Upper lobe of left lung (tissue), 4 donors: ENCODE measurements at regions not wholly inside any gene's neighbourhood (a gene's known extent, or its start where the extent isn't known, plus 50 kb on each side); places are given as distances from the start of the nearest gene placed in this dataset.

Experiments
- EP300 ChIP-seq, 4 donors: sonication (generic); formaldehyde crosslinking; IDR thresholded peaks; one replicate each; pipeline ENCODE4 v1.5.1; 2017; ENCODE audit warnings: antibody characterized with exemption in 4 of 4, control low read depth in 2 of 4
- POLR2A ChIP-seq, 4 donors: fragments of 450-650 bp; IDR thresholded peaks; one replicate each; pipeline ENCODE4 v1.5.1; 2016 to 2017; ENCODE audit warnings: antibody characterized with exemption in 4 of 4, mild to moderate bottlenecking in 2 of 4
- POLR2AphosphoS5 ChIP-seq, 2 donors: sonication (generic); formaldehyde crosslinking; IDR thresholded peaks; one replicate each; pipeline ENCODE4 v1.5.1; 2017; ENCODE audit warnings: antibody characterized with exemption in 2 of 2
- TF ChIP-seq, protein P1 (sequence below), 6 experiments: fragments of 450-650 bp in 4 of 6; fragments of 200-600 bp in 2 of 6; sonication (generic) in 2 of 6; IDR thresholded peaks; one replicate each; pipeline ENCODE4 v1.5.1; 2016 to 2019; ENCODE audit warnings: antibody characterized with exemption in 6 of 6

DNA sequence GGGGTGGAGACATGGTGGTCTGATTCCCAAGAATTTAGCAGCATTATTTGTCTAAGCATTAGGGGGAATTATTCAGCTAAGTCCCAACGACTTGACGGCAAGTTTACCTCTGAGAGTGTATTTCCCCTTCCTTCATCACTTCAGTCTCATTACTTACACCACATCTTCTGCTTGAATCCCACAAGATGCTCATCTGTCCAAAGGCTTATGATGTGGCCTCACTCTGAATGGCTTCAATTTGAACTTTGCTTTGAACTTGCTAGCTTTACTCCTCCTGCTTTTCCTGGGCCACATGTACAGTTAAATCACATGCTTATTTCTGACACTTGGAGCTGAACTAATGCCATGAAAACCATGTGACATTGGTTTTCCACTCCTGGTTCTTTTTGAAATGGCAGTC is 231.3 kb upstream of the SATB1 start:
- TF ChIP-seq, protein P1, sequence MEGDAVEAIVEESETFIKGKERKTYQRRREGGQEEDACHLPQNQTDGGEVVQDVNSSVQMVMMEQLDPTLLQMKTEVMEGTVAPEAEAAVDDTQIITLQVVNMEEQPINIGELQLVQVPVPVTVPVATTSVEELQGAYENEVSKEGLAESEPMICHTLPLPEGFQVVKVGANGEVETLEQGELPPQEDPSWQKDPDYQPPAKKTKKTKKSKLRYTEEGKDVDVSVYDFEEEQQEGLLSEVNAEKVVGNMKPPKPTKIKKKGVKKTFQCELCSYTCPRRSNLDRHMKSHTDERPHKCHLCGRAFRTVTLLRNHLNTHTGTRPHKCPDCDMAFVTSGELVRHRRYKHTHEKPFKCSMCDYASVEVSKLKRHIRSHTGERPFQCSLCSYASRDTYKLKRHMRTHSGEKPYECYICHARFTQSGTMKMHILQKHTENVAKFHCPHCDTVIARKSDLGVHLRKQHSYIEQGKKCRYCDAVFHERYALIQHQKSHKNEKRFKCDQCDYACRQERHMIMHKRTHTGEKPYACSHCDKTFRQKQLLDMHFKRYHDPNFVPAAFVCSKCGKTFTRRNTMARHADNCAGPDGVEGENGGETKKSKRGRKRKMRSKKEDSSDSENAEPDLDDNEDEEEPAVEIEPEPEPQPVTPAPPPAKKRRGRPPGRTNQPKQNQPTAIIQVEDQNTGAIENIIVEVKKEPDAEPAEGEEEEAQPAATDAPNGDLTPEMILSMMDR (IDR thresholded peaks at IDR 0.05): no peak
- TF ChIP-seq POLR2AphosphoS5 (IDR thresholded peaks at IDR 0.05): no peak
- TF ChIP-seq POLR2A (IDR thresholded peaks at IDR 0.05): no peak
- no peak for TF ChIP-seq EP300 (IDR thresholded peaks at IDR 0.05)
